COLO829 (cell line): ENCODE measurements at regions not wholly inside any gene's neighbourhood (a gene's known extent, or its start where the extent isn't known, plus 50 kb on each side); places are given as distances from the start of the nearest gene placed in this dataset.
A peak's percentile ranks its signal among the peaks of the same experiment; 100 is the strongest.

Source experiments
- DNase-seq: peaks from one replicate; pipeline ENCODE4 v3.0.0; 2012; ENCODE audit warnings: low spot score

DNA sequence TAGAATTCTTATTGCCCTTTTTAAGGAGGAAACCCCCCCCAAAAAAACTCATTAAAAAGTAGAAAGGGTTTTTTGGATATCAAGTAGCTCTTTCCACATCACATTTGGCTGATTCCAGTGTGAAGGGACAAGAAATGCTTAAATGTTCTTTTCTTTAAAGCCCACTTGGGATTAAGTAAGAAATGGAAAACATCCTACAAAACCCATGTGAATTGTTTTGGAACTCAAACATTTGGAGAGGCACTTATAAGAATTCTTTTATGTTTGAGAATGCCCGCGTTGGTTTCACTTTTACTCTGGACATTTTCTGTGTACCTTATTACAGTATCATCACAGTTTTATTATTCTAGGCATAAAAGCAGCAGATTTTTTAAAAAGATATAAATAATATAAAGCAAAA, 301.1 kb upstream of the ACTBL2 start:
- DNase-seq, result no peak

GRCh38 chr5:57780961-57781325, 298.3 kb upstream of the ACTBL2 start:
- no peak for DNase-seq

- DNase-seq, result no peak
Measured at GRCh38 chr5:57780306-57780960, 297.8 kb upstream of the ACTBL2 start.

- DNase-seq, result peak; percentile 16
Measured at GRCh38 chr5:57779383-57780223, 297.0 kb upstream of the ACTBL2 start.

- DNase-seq, result no peak
Measured at GRCh38 chr5:57778501-57779091, 296.0 kb upstream of the ACTBL2 start.

DNA sequence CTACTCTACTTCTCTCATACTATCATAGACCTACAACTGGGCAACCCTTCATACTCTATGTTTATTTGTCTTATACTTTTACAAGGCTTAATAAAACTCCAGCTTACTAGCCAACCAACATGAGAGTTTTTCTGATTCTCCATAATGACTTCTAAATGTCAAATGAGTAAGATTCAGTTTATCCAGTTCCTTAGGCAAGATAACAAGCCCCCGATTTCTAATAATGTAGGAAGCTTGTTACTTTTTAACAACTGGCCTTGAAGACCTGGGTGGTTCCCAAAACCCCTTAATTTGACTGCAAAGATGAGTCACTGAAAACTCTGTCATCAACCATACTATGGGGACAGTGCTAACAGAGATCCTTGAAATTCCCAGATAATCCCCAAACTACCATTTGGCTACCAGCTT, 294.6 kb upstream of the ACTBL2 start:
- no peak for DNase-seq

DNA sequence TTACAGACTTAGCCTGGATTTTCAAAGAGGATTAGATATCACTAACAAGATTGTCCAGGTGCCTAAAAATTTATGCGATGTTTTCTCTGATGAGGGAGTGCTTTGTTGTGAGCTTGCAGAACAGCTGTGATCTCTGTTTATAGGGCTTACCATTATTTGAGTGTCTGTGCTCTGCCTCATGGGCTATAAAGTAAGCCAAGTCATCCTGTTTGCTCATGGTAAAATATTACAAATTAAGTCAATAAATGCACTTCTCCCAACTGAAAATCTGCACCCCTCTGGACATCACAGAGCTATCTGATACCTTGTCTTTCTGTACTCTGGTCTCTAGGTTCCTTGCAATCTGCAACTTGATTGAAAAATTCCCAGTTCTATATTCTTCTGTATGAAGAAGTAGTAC, 293.4 kb upstream of the ACTBL2 start:
- DNase-seq, result no peak

- no peak for DNase-seq
Measured at GRCh38 chr5:57774439-57774838, 291.8 kb upstream of the ACTBL2 start.

- no peak for DNase-seq
Measured at GRCh38 chr5:57772512-57772911, 289.9 kb upstream of the ACTBL2 start.

- no peak for DNase-seq
Measured at GRCh38 chr5:57770039-57770438, 287.4 kb upstream of the ACTBL2 start.

- DNase-seq, result no peak
Measured at GRCh38 chr5:57768745-57769144, 286.1 kb upstream of the ACTBL2 start.

- DNase-seq, result no peak
Measured at GRCh38 chr5:57764479-57765089, 282.0 kb upstream of the ACTBL2 start.

GRCh38 chr5:57761513-57761912, 278.9 kb upstream of the ACTBL2 start:
- no peak for DNase-seq

GRCh38 chr5:57754616-57755015, 272.0 kb upstream of the ACTBL2 start:
- DNase-seq, result no peak

DNA sequence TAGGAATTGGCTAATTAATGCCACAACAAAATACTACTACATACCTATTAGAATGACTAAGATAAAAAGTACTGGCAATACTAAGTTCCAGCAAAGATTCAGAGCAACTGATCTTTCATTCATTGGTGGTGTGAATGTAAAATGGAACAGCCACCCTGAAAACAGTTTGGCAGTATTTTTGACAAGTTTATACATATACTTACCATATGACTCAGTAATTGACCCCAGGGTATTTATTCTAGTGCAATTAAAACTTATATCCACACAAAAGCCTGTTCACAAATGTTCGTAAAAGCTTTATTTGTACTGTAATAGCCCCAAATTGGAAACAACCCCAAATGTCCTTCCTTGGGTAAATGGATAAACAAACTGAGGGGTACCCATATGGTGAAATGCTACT, 270.8 kb upstream of the ACTBL2 start:
- peak; percentile 3 for DNase-seq

DNA sequence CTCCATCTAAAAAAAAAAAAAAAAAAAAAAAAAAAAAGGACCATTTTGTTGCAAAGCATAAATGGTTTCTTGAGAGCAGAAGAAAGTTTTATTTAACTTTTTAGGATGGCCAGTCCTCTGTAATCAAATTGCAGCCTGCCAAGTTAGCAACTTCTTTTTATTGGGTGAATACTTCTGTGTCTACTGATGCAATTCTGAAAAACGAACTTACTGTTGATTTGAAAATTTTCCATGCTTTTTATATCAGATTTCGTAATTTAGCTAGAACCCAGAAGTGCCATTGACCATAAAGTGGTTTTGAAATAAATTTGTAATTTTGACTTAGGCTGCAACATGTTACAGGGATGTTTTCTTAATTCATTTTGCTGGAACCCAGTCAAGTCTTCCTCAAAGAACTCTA, 269.1 kb upstream of the ACTBL2 start:
- DNase-seq, result no peak

GRCh38 chr5:57750891-57751290, 268.3 kb upstream of the ACTBL2 start:
- no peak for DNase-seq

DNA sequence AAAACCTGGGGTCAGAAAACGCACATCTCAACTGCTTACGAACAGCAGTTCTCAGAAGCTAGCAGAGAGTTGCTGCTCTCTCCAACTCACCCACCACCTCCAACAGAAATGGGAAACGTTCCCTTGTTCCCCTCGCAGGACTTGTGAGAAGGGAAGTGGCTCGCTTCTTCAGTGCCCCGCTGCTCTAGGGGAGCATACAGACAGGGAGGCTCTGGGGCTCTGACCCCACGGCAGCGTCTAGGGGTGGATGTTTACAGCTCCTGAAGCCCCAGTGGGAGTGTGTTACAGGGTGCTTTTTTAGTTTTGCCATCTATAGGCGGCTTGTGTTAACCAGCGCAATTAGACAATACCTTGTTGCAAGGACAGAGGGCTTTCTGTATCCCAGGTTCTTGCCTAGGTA, 267.7 kb upstream of the ACTBL2 start:
- no peak for DNase-seq

- no peak for DNase-seq
Measured at GRCh38 chr5:57749396-57749795, 266.8 kb upstream of the ACTBL2 start.

- DNase-seq, result no peak
Measured at GRCh38 chr5:57745700-57746651, 263.4 kb upstream of the ACTBL2 start.

DNA sequence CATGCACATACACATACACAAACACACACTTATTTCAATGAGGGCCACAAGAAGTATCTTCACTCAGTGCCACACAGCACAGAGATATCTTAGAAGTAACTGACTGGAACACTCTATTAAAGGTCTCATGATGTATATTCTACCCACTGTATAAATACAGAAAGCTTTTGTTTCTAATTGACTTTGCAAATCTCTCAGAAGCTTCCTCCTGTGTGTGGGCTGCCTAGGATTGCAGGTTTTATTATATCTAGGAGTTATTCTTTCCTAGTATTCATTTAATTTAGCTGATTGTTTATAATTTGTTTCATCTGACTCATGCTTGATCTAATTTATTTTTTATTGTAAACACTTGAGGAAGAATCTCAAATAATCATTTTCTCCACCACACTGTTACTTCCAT, 262.4 kb upstream of the ACTBL2 start:
- peak; percentile 53 for DNase-seq

- DNase-seq, result no peak
Measured at GRCh38 chr5:57741336-57741735, 258.7 kb upstream of the ACTBL2 start.
